Stomach (tissue), 8 donors: ENCODE measurements at regions not wholly inside any gene's neighbourhood (a gene's known extent, or its start where the extent isn't known, plus 50 kb on each side); places are given as distances from the start of the nearest gene placed in this dataset.
A peak's percentile ranks its signal among the peaks of the same experiment; 100 is the strongest.

ENCODE experiments used
- DNase-seq, 2 donors: peaks; one replicate each; pipeline versions ENCODE4 v3.0.0 to v3.0.0-alpha.2; 2013 to 2019
- H3K27ac ChIP-seq, 5 donors: fragments of 200-600 bp in 4 of 5; sonication (generic) in 4 of 5; one replicate each; pipeline ENCODE4 v1.5.1; 2013 to 2019; ENCODE audit warnings: mild to moderate bottlenecking in 1 of 5, moderate library complexity in 1 of 5
- H3K27me3 ChIP-seq, 3 donors: fragments of 200-600 bp; sonication (generic); one replicate each; pipeline ENCODE4 v1.5.1; 2017 to 2019; ENCODE audit warnings: mixed run types in 1 of 3
- H3K36me3 ChIP-seq, 4 donors: fragments of 200-600 bp; sonication (generic); 1 replicate in 3 of 4; 2 replicates in 1 of 4; pipeline ENCODE4 v1.5.1; 2016 to 2019
- H3K4me1 ChIP-seq, 4 donors: fragments of 200-600 bp; sonication (generic); one replicate each; pipeline ENCODE4 v1.5.1; 2016 to 2019
- H3K4me3 ChIP-seq, 4 donors: fragments of 200-600 bp; sonication (generic) in 3 of 4; one replicate each; pipeline ENCODE4 v1.5.1; 2016 to 2019; ENCODE audit warnings: mild to moderate bottlenecking in 1 of 4
- H3K9me3 ChIP-seq, 4 donors: fragments of 200-600 bp; sonication (generic); one replicate each; pipeline ENCODE4 v1.5.1; 2016 to 2019
- CTCF ChIP-seq, 7 experiments: fragments of 450-650 bp in 4 of 7; fragments of 200-600 bp in 3 of 7; sonication (generic) in 3 of 7; IDR thresholded peaks; one replicate each; pipeline ENCODE4 v1.5.1; 2016 to 2019; ENCODE audit warnings: antibody characterized with exemption in 7 of 7, control low read depth in 2 of 7, mild to moderate bottlenecking in 1 of 7
- EP300 ChIP-seq: sonication (generic); formaldehyde crosslinking; IDR thresholded peaks from one replicate; pipeline ENCODE4 v1.6.1; 2017; ENCODE audit warnings: antibody characterized with exemption
- POLR2A ChIP-seq, 4 donors: fragments of 450-650 bp; IDR thresholded peaks; one replicate each; pipeline ENCODE4 v1.6.1; 2016; ENCODE audit warnings: antibody characterized with exemption in 4 of 4, control low read depth in 2 of 4, mild to moderate bottlenecking in 1 of 4, moderate library complexity in 1 of 4
- POLR2AphosphoS5 ChIP-seq, 3 donors: sonication (generic); formaldehyde crosslinking; IDR thresholded peaks; one replicate each; pipeline ENCODE4 v1.6.1; 2016; ENCODE audit warnings: antibody characterized with exemption in 3 of 3
- WGBS, 5 donors: extraction: QIAGEN DNeasy Blood & Tissue Kit in 3 of 5; methylation state at CpG; one replicate each; pipeline versions ENCODE4 v1.1.5 to v1.1.7; 2013 to 2018; 5-methylcytosine and 5-hydroxymethylcytosine counted together
- intact Hi-C: fragments of 100-400 bp; cut with DNase I; formaldehyde crosslinking; loops from one replicate; pipeline ENCODE4 v1.15.1; 2023; ENCODE audit warnings: low total_unique reads
- donor health status: healthy with polysubstance abuse.
- donor health status: Bipolar disorder and iron deficiency.
- donor health status: healthy.

- no peaks in the 10 kb centered on the region for H3K27me3 ChIP-seq
- H3K36me3 ChIP-seq: no peaks in the 10 kb centered on the region
- no peak for TF ChIP-seq POLR2A (IDR thresholded peaks at IDR 0.05)
- TF ChIP-seq CTCF (IDR thresholded peaks at IDR 0.05): no peak
- TF ChIP-seq EP300: no peak
- no peak for TF ChIP-seq POLR2AphosphoS5 (IDR thresholded peaks at IDR 0.05)
- H3K4me1 ChIP-seq: peaks cover 0 to 15% (median 4%) of the 10 kb centered on the region in 4 donors
- H3K4me3 ChIP-seq: no peak overlapping the region
- WGBS, 5 donors: 51 to 73% (median 62%) methylated on average over 1 of the region's 1 CpG
- no peak for DNase-seq
- no peak overlapping the region for H3K27ac ChIP-seq
- H3K9me3 ChIP-seq: no peaks in the 10 kb centered on the region
- intact Hi-C loops: no loop called here
Measured at GRCh38 chr1:96515925-96516324, 205.7 kb upstream of the PTBP2 start.

- peaks cover 0 to 21% (median 4%) of the 10 kb centered on the region in 4 donors for H3K4me1 ChIP-seq
- no peak for TF ChIP-seq POLR2AphosphoS5 (IDR thresholded peaks at IDR 0.05)
- TF ChIP-seq EP300: no peak
- no peak for TF ChIP-seq POLR2A (IDR thresholded peaks at IDR 0.05)
- no peak for TF ChIP-seq CTCF (IDR thresholded peaks at IDR 0.05)
- peak overlapping the region in 3 of 5 donors; percentile 25 to 44 (median 26) for H3K27ac ChIP-seq
- H3K36me3 ChIP-seq: no peaks in the 10 kb centered on the region
- WGBS, 5 donors: 27 to 39% (median 36%) methylated on average over 9 of the region's 9 CpGs
- H3K9me3 ChIP-seq: no peaks in the 10 kb centered on the region
- intact Hi-C loops: no loop called here
- DNase-seq: peak in 1 of 2 donors; percentile 40
- H3K4me3 ChIP-seq: no peak overlapping the region
- no peaks in the 10 kb centered on the region for H3K27me3 ChIP-seq
Measured at GRCh38 chr1:96519851-96520578, 201.6 kb upstream of the PTBP2 start.

- no peaks in the 10 kb centered on the region for H3K27me3 ChIP-seq
- peaks cover 0 to 21% (median 4%) of the 10 kb centered on the region in 4 donors for H3K4me1 ChIP-seq
- intact Hi-C loops: no loop called here
- H3K36me3 ChIP-seq: no peaks in the 10 kb centered on the region
- no peak overlapping the region for H3K4me3 ChIP-seq
- no peaks in the 10 kb centered on the region for H3K9me3 ChIP-seq
- WGBS, 5 donors: 8 to 9% (median 9%) methylated on average over 3 of the region's 3 CpGs
- peak overlapping the region in 2 of 5 donors; percentile 26 to 44 for H3K27ac ChIP-seq
- TF ChIP-seq POLR2A (IDR thresholded peaks at IDR 0.05) (no peak), POLR2AphosphoS5 (IDR thresholded peaks at IDR 0.05) (no peak), CTCF (IDR thresholded peaks at IDR 0.05) (no peak)
- peak in 1 of 2 donors; percentile 53 for DNase-seq
Measured at GRCh38 chr1:96520579-96520947, 201.0 kb upstream of the PTBP2 start.

- H3K27me3 ChIP-seq: no peaks in the 10 kb centered on the region
- H3K4me1 ChIP-seq: peaks cover 0 to 21% (median 4%) of the 10 kb centered on the region in 4 donors
- H3K27ac ChIP-seq: peak overlapping the region in 2 of 5 donors; percentile 26 to 44
- intact Hi-C loops: no loop called here
- H3K36me3 ChIP-seq: no peaks in the 10 kb centered on the region
- no peak for DNase-seq
- H3K9me3 ChIP-seq: no peaks in the 10 kb centered on the region
- WGBS, 5 donors: 54 to 72% (median 59%) methylated on average over 6 of the region's 6 CpGs
- H3K4me3 ChIP-seq: no peak overlapping the region
- no peak for TF ChIP-seq EP300
- TF ChIP-seq CTCF (IDR thresholded peaks at IDR 0.05): no peak
- TF ChIP-seq POLR2A (IDR thresholded peaks at IDR 0.05): no peak
- TF ChIP-seq POLR2AphosphoS5 (IDR thresholded peaks at IDR 0.05): no peak
Measured at GRCh38 chr1:96521010-96521409, 200.6 kb upstream of the PTBP2 start.
